VCaP (cell line): ENCODE measurements at regions not wholly inside any gene's neighbourhood (a gene's known extent, or its start where the extent isn't known, plus 50 kb on each side); places are given as distances from the start of the nearest gene placed in this dataset.

ENCODE experiments used
- H3K27ac ChIP-seq: fragments of 450-650 bp; 2 replicates; pipeline ENCODE4 v1.5.1; 2017
- TF ChIP-seq, protein P1 (sequence below): fragments of 450-650 bp; conservative IDR thresholded peaks from 2 replicates; pipeline ENCODE4 v1.5.1; 2017; ENCODE audit warnings: mild to moderate bottlenecking, moderate library complexity

DNA sequence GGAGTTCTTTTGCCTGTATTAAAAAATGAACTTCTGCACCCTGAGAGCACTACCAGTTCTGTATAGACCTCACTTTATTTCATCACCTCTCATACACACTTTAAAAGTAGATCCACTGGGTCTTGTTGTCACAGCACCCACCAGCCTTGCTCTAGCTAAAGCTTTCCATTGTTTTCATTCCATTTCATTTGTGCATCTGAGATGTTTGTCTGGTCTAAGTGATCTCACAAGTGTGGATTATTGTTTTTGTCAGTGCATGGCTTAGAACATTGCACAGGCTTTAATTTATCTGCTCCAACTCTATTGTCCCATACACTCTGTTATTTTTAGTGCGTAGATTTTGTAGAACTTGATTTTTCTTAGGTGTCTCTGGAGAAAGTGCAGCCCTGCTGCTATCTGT is 1157.5 kb upstream of the PABPC4L start:
- TF ChIP-seq, protein P1, sequence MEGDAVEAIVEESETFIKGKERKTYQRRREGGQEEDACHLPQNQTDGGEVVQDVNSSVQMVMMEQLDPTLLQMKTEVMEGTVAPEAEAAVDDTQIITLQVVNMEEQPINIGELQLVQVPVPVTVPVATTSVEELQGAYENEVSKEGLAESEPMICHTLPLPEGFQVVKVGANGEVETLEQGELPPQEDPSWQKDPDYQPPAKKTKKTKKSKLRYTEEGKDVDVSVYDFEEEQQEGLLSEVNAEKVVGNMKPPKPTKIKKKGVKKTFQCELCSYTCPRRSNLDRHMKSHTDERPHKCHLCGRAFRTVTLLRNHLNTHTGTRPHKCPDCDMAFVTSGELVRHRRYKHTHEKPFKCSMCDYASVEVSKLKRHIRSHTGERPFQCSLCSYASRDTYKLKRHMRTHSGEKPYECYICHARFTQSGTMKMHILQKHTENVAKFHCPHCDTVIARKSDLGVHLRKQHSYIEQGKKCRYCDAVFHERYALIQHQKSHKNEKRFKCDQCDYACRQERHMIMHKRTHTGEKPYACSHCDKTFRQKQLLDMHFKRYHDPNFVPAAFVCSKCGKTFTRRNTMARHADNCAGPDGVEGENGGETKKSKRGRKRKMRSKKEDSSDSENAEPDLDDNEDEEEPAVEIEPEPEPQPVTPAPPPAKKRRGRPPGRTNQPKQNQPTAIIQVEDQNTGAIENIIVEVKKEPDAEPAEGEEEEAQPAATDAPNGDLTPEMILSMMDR = no peak
- no peak overlapping the region for H3K27ac ChIP-seq

DNA sequence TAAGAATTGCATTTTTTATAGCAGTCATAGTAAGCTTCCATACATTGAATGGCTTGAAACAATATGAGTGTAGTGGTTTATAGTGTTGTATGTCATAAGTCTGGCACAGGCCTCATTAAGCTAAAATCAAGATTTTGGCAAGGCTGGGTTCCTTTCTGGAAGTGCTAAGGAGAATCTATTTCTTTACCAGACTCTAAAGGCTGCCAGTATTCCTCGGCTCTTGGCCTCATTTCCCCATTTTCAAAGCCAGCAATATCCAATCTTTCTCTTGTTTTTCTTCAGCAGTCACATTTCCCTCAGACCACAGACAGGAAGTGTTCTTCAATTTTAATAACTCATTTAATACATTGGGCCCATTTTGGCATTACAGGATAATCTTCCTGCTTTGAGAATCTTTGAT is 1155.5 kb upstream of the PABPC4L start:
- H3K27ac ChIP-seq = no peak overlapping the region
- TF ChIP-seq, protein P1 = no peak

DNA sequence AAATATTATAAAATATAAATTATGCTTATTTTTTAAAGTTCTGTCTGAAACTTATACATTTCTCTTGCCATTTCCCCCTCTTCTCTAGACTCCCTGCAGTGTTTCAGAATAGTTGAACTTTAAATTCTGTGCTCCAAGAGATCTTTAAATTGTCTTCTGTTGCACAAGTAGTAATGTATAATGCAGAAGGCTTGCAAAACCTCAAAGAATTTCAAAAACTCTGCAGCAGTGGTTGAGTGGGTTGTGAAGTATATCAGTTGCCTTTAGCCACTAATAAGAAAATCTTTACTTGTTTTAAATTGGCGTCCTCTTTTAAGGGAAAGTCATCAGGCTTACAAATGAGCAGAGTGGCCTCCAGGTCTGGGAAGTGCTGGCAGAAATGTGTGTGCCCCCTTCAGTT is 1153.3 kb upstream of the PABPC4L start:
- H3K27ac ChIP-seq = no peak overlapping the region
- TF ChIP-seq, protein P1 = no peak

DNA sequence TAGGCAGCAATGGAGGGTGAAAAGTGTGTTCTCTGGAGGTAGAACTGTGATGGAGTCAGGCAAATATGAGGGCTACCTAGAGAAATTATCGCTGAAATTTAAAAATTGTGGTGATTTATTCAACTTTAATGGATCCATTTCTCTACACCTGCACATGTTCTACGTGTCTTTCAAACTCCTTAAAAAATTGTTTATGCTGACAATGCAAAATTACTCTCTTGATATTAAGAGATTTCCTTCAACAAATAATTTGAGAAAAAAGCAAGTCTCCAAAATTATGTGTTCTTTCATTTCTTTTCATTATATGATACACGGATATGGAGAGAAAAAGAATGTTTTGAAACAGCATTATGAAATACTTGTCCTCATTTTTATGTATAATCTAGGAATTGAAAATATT is 1151.4 kb upstream of the PABPC4L start:
- H3K27ac ChIP-seq = no peak overlapping the region
- TF ChIP-seq, protein P1 = no peak

DNA sequence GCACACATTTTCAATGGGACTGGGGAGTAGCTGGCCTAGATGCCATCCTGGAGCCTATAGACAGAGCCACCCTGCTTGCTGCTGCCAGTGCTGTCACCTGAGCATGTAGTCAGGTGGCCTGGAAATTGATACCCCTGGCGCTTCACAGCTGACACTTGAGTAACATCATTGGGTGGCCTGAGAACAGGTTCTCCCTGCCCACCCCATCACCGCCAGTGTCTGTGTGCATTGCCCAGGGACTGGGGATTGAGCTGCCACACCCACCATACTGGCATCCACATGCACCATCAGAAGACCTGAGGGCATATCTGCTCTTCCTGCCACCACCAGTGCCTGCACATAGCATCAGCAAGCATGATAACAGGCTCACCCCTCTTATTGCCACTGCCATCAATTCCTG is 1142.9 kb upstream of the PABPC4L start:
- H3K27ac ChIP-seq = no peak overlapping the region
- TF ChIP-seq, protein P1 = no peak

DNA sequence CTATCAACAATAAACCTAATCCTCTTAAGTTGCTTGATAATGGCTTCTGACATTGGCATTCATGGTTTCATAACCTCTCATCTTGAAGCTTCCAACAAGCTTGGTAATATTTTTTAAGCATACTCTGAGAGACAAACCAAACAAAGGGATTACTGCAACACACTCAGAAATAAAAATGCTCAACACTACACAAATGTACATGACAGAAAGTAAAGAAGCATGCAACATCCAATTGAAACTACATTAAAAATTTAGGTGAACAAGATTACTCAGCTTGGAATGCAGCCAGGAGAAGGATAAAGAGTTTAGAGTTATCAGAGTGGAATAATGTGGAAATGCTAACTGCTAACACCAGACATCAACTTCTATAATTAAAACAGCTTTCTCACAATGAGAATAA is 1136.6 kb upstream of the PABPC4L start:
- TF ChIP-seq, protein P1 = no peak

DNA sequence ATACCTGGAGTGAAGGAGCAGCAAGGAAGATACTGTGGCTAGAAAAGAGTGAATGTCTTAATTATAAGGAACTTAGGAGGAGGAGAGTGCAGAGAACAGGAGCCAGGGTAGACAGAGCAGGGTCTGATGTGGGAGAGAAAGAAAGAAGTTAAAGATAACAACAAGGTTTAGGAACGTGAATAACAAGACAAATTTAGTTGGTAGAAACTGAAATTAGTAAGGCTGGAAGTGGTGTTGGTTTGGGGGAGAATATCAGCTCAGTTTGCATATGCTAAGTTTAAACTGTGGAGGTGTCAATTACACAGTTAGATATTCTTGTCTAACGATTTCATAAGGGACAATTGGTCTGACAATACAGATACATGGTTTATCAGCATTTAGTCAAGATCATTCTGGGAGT is 1123.7 kb upstream of the PABPC4L start:
- TF ChIP-seq, protein P1 = no peak
- H3K27ac ChIP-seq = no peak overlapping the region

More for the DNA sequence above, 1136.6 kb upstream of the PABPC4L start:
- H3K27ac ChIP-seq = no peak overlapping the region

DNA sequence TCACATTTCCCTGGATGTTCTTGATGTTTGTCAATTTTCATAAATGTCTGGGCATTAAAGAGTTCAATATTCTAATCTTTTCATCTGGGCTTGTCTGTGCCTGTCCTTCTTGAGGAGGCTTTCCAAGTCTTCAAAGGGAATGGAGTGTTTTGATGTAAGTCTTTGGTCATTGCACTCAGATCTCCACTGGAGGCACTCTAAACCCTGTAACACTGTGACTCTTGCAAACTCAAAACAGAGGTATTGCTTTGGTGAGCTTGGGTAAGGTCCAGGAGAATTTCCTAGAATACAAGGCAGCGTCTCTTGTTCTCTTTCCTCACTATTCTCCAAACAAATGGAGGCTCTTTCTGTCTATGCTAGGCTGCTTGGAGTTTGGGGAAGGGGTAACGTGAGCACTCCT is 1118.1 kb upstream of the PABPC4L start:
- H3K27ac ChIP-seq = no peak overlapping the region
- TF ChIP-seq, protein P1 = no peak
